ENCODE measurements at regions not wholly inside any gene's neighbourhood (a gene's known extent, or its start where the extent isn't known, plus 50 kb on each side); places are given as distances from the start of the nearest gene placed in this dataset.

DNA sequence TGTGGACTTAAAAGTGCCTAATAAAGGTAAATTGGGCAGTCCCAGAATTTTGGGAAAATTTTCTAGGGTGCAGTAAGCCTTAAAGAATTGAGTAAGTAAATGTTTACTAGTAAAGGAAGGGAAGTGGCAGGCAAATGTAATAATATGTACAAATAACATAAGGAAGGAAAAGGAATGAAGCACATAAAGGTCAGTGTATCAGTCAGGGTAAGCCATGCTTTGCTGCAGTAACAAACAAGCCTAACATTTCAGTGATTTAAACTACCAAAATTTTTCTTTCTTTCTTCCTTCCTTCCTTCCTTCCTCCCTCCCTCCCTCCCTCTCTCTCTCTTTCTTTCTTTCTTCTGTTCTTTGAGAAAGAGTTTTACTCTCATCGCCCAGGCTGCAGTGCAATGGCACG lies 117.5 kb downstream of the HAO1 start:
- CTCF ChIA-PET: no interaction called here
- no peak for DNase-seq (ENCODE audit: extremely low spot score)

DNA sequence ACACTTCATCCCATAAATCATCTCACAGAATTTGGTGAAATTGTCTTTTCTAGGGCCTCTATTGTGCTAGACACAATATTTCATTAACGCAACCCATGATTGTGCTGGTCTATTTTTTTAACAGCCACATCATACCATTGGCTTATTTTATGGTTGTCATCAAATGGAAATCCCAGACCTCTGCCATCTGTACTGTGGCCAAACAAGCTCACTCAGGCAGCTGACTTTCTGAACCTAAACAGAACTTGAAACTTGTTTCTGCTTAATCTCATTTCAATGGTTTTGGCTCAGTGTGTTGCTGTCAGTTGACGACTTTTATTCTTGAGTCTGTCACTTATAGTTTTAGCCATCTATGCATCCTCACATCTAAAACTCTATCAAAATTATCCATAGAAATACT lies 111.8 kb downstream of the HAO1 start:
- TF ChIP-seq SP1 (IDR thresholded peaks at IDR 0.05): no peak
- no peak for DNase-seq (ENCODE audit: extremely low spot score)
- ChIA-PET CTCF (no interaction called here), POLR2A (no interaction called here)

More for the DNA sequence above, 117.5 kb downstream of the HAO1 start:
- POLR2A ChIA-PET: no interaction called here
- TF ChIP-seq ELF4 (IDR thresholded peaks at IDR 0.05): no peak
- no peak for TF ChIP-seq FOXA1 (IDR thresholded peaks at IDR 0.05)
- no peak for TF ChIP-seq TARDBP (IDR thresholded peaks at IDR 0.05)
- no peak for TF ChIP-seq ARNT (IDR thresholded peaks at IDR 0.05)

DNA sequence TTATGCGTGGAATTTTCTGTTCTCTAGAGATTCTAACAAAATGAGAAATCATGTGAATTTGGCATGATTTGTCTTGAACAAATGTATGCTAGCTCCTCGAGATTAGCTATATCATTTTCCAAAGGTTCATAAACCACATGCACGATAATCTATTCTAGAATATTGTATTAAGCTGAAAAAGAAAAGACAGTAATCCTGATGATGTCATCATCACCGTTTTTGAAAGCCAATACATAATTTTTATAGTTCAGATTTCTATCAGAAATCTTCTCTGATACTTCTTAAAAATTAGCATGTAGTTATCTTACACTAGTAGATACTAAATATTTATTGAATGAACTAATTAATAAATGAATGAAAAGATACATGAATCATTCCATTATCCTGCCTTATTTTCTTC lies 111.2 kb downstream of the HAO1 start:
- POLR2A ChIA-PET: no interaction called here
- no peak for DNase-seq (ENCODE audit: extremely low spot score)
- CTCF ChIA-PET: no interaction called here
- TF ChIP-seq SUZ12 (IDR thresholded peaks at IDR 0.05) (no peak), FOXM1 (IDR thresholded peaks at IDR 0.05; ENCODE audit: borderline replicate concordance) (no peak), ZNF384 (IDR thresholded peaks at IDR 0.05) (no peak), ARNT (IDR thresholded peaks at IDR 0.05) (no peak), FOXK2 (IDR thresholded peaks at IDR 0.05) (no peak), LEF1 (IDR thresholded peaks at IDR 0.05; ENCODE audit: borderline replicate concordance) (no peak), ELF4 (IDR thresholded peaks at IDR 0.05) (no peak), NFRKB (IDR thresholded peaks at IDR 0.05) (no peak), TARDBP (IDR thresholded peaks at IDR 0.05) (no peak), FOXA1 (IDR thresholded peaks at IDR 0.05) (no peak)
- TF ChIP-seq, protein P1, sequence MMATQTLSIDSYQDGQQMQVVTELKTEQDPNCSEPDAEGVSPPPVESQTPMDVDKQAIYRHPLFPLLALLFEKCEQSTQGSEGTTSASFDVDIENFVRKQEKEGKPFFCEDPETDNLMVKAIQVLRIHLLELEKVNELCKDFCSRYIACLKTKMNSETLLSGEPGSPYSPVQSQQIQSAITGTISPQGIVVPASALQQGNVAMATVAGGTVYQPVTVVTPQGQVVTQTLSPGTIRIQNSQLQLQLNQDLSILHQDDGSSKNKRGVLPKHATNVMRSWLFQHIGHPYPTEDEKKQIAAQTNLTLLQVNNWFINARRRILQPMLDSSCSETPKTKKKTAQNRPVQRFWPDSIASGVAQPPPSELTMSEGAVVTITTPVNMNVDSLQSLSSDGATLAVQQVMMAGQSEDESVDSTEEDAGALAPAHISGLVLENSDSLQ (IDR thresholded peaks at IDR 0.05): no peak

DNA sequence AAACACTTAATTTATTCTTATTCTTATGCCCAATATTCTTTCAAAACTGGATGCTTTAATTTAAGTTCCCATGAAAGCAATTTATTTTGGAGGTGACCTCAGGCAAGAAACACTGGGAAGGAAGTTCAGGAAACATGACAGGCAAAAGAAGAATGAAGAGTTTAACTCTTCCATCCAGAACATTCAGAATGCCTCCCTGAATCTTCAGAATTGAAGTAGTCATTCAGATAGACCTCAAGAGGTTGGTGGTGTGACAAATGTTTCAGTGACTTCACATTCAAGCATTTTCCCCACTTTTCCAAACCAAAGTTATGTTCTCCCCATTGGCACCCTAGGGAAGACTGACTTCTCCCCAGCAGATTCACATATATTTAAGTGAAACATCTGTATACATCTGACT lies 110.5 kb downstream of the HAO1 start:
- ChIA-PET CTCF (no interaction called here), POLR2A (no interaction called here)
- DNase-seq (ENCODE audit: extremely low spot score): no peak
- no peak for TF ChIP-seq ELF4 (IDR thresholded peaks at IDR 0.05)
- no peak for TF ChIP-seq FOXA1 (IDR thresholded peaks at IDR 0.05)
- no peak for TF ChIP-seq FOXK2 (IDR thresholded peaks at IDR 0.05)
- no peak for TF ChIP-seq ZNF384 (IDR thresholded peaks at IDR 0.05)
- TF ChIP-seq SUZ12 (IDR thresholded peaks at IDR 0.05): no peak
- TF ChIP-seq, protein P1 (IDR thresholded peaks at IDR 0.05): no peak
- TF ChIP-seq FOXM1 (IDR thresholded peaks at IDR 0.05; ENCODE audit: borderline replicate concordance): no peak
- no peak for TF ChIP-seq LEF1 (IDR thresholded peaks at IDR 0.05; ENCODE audit: borderline replicate concordance)
- no peak for TF ChIP-seq NFRKB (IDR thresholded peaks at IDR 0.05)
- no peak for TF ChIP-seq BHLHE40 (IDR thresholded peaks at IDR 0.05; ENCODE audit: borderline replicate concordance)
- no peak for TF ChIP-seq L3MBTL2 (conservative IDR thresholded peaks at IDR 0.05)
- TF ChIP-seq SP1 (IDR thresholded peaks at IDR 0.05): no peak
- no peak for TF ChIP-seq HDGF (IDR thresholded peaks at IDR 0.05; ENCODE audit: borderline replicate concordance)
- no peak for TF ChIP-seq ARNT (IDR thresholded peaks at IDR 0.05)
- no peak for TF ChIP-seq CTBP1 (IDR thresholded peaks at IDR 0.05; ENCODE audit: borderline replicate concordance)
- no peak for TF ChIP-seq TARDBP (IDR thresholded peaks at IDR 0.05)
